Loucy (cell line): ENCODE measurements at regions not wholly inside any gene's neighbourhood (a gene's known extent, or its start where the extent isn't known, plus 50 kb on each side); places are given as distances from the start of the nearest gene placed in this dataset.

ENCODE experiments used
- EZH2phosphoT487 ChIP-seq: fragments of 200-600 bp; IDR thresholded peaks from 2 replicates; pipeline ENCODE4 v1.6.1; 2018; ENCODE audit warnings: antibody characterized with exemption, mild to moderate bottlenecking, moderate library complexity, borderline replicate concordance
- TF ChIP-seq, protein P1 (sequence below): fragments of 200-600 bp; sonication (generic); conservative IDR thresholded peaks from 2 replicates; pipeline ENCODE4 v1.5.1; 2014; ENCODE audit warnings: mild to moderate bottlenecking, antibody characterized with exemption, low read length

DNA sequence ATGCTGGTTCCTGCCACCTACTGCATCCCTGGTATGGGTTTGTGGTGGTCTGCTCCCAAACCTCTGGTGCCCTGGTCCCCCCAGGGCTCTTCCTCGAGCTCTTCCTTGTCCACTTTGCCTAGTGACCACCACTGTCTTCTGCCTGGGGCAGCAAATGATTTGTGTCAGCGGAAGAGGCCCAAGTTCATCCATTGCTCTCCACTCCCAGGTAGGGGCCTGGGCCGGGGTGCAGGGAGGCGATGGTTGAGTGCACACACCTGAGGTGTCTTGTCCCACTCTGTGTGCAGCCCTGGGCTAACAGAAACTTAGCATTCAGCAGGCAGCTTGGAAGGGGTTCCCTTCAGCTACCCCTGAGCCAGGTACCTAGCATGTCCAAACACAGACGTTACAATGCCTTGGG lies 75.6 kb upstream of the SOX3 start:
- TF ChIP-seq, protein P1, sequence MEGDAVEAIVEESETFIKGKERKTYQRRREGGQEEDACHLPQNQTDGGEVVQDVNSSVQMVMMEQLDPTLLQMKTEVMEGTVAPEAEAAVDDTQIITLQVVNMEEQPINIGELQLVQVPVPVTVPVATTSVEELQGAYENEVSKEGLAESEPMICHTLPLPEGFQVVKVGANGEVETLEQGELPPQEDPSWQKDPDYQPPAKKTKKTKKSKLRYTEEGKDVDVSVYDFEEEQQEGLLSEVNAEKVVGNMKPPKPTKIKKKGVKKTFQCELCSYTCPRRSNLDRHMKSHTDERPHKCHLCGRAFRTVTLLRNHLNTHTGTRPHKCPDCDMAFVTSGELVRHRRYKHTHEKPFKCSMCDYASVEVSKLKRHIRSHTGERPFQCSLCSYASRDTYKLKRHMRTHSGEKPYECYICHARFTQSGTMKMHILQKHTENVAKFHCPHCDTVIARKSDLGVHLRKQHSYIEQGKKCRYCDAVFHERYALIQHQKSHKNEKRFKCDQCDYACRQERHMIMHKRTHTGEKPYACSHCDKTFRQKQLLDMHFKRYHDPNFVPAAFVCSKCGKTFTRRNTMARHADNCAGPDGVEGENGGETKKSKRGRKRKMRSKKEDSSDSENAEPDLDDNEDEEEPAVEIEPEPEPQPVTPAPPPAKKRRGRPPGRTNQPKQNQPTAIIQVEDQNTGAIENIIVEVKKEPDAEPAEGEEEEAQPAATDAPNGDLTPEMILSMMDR: no peak
- TF ChIP-seq EZH2phosphoT487: no peak
